Kidney (tissue), 13 donors: ENCODE measurements at regions not wholly inside any gene's neighbourhood (a gene's known extent, or its start where the extent isn't known, plus 50 kb on each side); places are given as distances from the start of the nearest gene placed in this dataset.

Source experiments
- DNase-seq, 5 donors: peaks; one replicate each; pipeline ENCODE4 v3.0.0-alpha.2; 2013 to 2020
- FAIRE-seq: peaks from 2 replicates; lab custom pipeline; 2012; peaks lifted over from hg19 to GRCh38; lab: Jason Lieb, UNC
- H3K27ac ChIP-seq, 2 donors: one replicate each; pipeline ENCODE4 v1.7.0; 2013; ENCODE audit warnings: low read depth in 2 of 2, low read length in 2 of 2, inconsistent platforms in 1 of 2
- H3K27me3 ChIP-seq: one replicate; pipeline ENCODE4 v1.7.1; 2013; ENCODE audit warnings: low read length, inconsistent platforms; ENCODE audit not compliant: control insufficient read depth, insufficient read depth
- H3K36me3 ChIP-seq, 3 donors: one replicate each; pipeline versions ENCODE4 v1.7.0 to v1.7.1; 2013; ENCODE audit warnings: low read length in 3 of 3, control low read depth in 1 of 3, inconsistent platforms in 1 of 3; ENCODE audit not compliant: insufficient read depth in 3 of 3, control insufficient read depth in 2 of 3
- H3K4me1 ChIP-seq, 3 donors: one replicate each; pipeline versions ENCODE4 v1.7.0 to v1.7.1; 2013; ENCODE audit warnings: low read length in 3 of 3, inconsistent platforms in 1 of 3, low read depth in 1 of 3; ENCODE audit not compliant: control insufficient read depth in 2 of 3, insufficient read depth in 2 of 3
- H3K4me3 ChIP-seq, 3 donors: one replicate each; pipeline versions ENCODE4 v1.7.0 to v1.8.1; 2013; ENCODE audit warnings: low read length in 3 of 3, control low read depth in 1 of 3, inconsistent platforms in 1 of 3
- H3K9ac ChIP-seq, 3 donors: one replicate each; pipeline versions ENCODE4 v1.7.0 to v1.7.1; 2013; ENCODE audit warnings: low read length in 3 of 3, control low read depth in 1 of 3, inconsistent platforms in 1 of 3
- H3K9me3 ChIP-seq, 3 donors: one replicate each; pipeline versions ENCODE4 v1.7.0 to v1.7.1; 2013; ENCODE audit warnings: low read length in 3 of 3, control low read depth in 1 of 3, inconsistent platforms in 1 of 3; ENCODE audit not compliant: control insufficient read depth in 2 of 3, insufficient read depth in 1 of 3
- intact Hi-C: fragments of 100-400 bp; cut with DNase I; formaldehyde crosslinking; loops from one replicate; pipeline ENCODE4 v1.11.1; 2022
- TF ChIP-seq, protein P1 (sequence below): IDR thresholded peaks from 3 replicates; pipeline ENCODE4 v1.5.1; 2012; ENCODE audit warnings: mild to moderate bottlenecking, moderate library complexity, borderline replicate concordance; ENCODE audit not compliant: insufficient read depth; ENCODE audit errors: extremely low read depth
- donor health status: control.
- donor health status: control.
- donor health status: control.
- donor health status: control.
- donor health status: control.
- donor health status: DM: yes; HTN: yes; CAD: no.
- donor health status: Normal renal cell carcinoma (clear cell type).

- TF ChIP-seq, protein P1, sequence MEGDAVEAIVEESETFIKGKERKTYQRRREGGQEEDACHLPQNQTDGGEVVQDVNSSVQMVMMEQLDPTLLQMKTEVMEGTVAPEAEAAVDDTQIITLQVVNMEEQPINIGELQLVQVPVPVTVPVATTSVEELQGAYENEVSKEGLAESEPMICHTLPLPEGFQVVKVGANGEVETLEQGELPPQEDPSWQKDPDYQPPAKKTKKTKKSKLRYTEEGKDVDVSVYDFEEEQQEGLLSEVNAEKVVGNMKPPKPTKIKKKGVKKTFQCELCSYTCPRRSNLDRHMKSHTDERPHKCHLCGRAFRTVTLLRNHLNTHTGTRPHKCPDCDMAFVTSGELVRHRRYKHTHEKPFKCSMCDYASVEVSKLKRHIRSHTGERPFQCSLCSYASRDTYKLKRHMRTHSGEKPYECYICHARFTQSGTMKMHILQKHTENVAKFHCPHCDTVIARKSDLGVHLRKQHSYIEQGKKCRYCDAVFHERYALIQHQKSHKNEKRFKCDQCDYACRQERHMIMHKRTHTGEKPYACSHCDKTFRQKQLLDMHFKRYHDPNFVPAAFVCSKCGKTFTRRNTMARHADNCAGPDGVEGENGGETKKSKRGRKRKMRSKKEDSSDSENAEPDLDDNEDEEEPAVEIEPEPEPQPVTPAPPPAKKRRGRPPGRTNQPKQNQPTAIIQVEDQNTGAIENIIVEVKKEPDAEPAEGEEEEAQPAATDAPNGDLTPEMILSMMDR = no peak
- no peak overlapping the region for H3K4me3 ChIP-seq
- no peak for FAIRE-seq
- no peaks in the 10 kb centered on the region for H3K27me3 ChIP-seq
- no peaks in the 10 kb centered on the region for H3K9me3 ChIP-seq
- H3K4me1 ChIP-seq = no peaks in the 10 kb centered on the region
- no peaks in the 10 kb centered on the region for H3K36me3 ChIP-seq
- DNase-seq = peak in 1 of 5 donors; percentile 26
- H3K27ac ChIP-seq = no peak overlapping the region
- H3K9ac ChIP-seq = no peak overlapping the region
- intact Hi-C loops = no loop called here
Measured at GRCh38 chr10:78597796-78598555, 470.8 kb upstream of the ZMIZ1 start.

DNA sequence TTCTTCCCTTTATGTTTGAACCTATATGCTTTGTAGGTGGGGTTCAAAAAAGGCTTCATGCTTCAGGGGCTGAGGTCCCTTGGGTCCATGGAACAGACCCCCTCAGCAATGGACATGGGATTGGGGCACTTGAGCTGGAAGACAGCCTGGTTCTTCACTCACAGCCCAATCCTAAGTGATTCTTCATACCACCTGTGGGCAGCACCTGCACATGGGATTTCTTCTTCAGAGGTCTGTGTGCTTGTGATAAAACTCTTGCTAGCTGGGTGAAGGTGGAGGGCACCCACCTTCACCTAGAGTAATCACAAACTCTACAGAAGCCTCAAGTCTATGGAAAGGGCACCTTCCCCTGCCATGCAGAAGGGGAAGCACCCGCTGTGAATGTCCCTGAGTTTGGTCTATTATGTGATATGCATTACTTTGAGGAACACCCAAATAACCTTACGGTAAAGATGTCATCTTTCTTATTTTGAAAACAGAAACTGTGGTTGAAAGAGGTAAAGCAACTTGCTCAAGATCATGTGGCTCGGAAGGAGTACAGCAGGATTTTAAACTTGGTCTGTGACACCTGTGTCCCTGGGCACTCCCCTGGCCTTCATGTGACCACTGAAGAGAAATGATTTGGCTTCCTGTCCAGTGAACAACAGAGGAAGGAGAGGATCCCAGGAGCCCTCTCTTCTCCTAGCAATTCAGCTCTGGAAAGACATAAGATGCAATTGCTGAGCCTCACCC lies 469.5 kb upstream of the ZMIZ1 start:
- peak in 1 of 5 donors; percentile 12 for DNase-seq
- intact Hi-C loops = no loop called here

DNA sequence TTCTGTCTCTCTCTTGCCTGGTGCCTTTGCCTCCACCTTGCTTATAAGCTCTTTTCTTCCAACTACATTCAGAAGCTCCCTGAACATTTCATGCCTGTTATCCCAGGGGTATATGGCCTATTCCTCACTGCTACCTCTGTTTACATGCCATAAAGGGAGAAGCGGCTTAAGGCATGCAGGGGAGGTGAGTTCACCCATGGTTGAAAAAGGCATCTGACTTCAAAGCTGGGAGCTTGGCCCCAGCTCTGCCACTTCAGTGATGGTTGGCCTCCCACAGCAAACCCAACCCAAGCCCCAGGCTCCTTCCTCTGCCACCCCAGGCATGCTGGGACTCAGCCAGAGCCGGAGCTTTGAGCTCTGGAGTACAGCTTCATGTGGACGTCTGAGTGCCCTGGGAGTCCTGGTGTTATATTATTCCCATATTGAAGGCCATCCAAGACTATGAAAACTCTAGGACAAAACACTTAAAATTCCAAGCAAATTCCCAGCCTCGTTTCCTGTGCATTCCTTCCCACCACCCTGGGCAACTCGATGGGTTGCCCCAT lies 468.6 kb upstream of the ZMIZ1 start:
- H3K27me3 ChIP-seq = no peaks in the 10 kb centered on the region
- H3K4me1 ChIP-seq = no peaks in the 10 kb centered on the region
- peak in 2 of 5 donors; percentile 29 to 35 for DNase-seq
- H3K9me3 ChIP-seq = no peaks in the 10 kb centered on the region
- no peak for FAIRE-seq
- no peak overlapping the region for H3K27ac ChIP-seq
- no peak overlapping the region for H3K4me3 ChIP-seq
- TF ChIP-seq, protein P1 = no peak
- intact Hi-C loops = no loop called here
- no peak overlapping the region for H3K9ac ChIP-seq
- H3K36me3 ChIP-seq = no peaks in the 10 kb centered on the region

More for the DNA sequence above, 469.5 kb upstream of the ZMIZ1 start:
- Histone ChIP-seq H3K27me3 (no peaks in the 10 kb centered on the region), H3K27ac (no peak overlapping the region), H3K36me3 (no peaks in the 10 kb centered on the region), H3K9me3 (no peaks in the 10 kb centered on the region), H3K4me1 (no peaks in the 10 kb centered on the region), H3K9ac (no peak overlapping the region), H3K4me3 (no peak overlapping the region)
- no peak for FAIRE-seq
- TF ChIP-seq, protein P1 = peak; percentile 25
